ENCODE measurements at regions not wholly inside any gene's neighbourhood (a gene's known extent, or its start where the extent isn't known, plus 50 kb on each side); places are given as distances from the start of the nearest gene placed in this dataset.

DNA sequence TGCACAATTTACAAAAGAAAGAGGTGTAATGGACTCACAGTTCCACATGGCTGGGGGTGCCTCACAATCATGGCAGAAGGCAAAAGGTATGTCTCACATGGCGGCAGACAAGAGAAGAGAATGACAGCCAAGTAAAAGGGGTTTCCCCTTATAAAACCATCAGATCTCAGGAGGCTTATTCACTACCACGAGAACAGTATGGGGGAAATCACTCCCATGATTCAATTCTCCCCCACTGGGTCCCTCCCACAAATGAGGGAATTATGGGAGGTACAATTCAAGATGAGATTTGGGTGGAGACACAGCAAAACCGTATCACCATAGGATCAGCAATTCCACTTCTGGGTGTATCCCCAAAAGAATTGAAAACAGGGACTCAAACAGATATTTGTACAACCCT lies 97.5 kb upstream of the STX18 start:
- CTCF ChIA-PET: no interaction called here
- no TSS peak for BruUV-seq (replicated peaks)

DNA sequence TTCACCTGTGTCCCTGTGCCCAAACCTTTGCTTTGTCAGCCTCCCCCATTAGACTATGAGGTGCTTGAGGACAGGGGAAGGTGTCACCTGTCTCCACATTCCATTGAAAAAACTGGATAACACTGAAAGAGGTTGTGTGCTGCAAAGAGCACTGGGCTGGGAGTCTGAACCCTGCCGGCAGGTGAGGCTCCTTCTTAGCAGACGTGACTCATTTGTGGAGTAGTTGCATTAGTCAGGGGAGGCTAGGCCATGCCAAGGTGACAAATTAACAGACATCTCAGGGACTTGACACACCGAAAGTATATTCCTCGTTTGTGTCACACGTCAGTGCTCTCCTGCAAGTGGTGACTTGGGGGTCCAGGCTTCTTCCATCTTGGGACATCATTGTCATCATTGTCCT lies 95.9 kb upstream of the STX18 start:
- H3K27ac Mint-ChIP-seq (ENCODE audit: unreplicated experiment): no peak overlapping the region
- no TSS peak for BruUV-seq (replicated peaks)
- no peak overlapping the region for H3K4me3 Mint-ChIP-seq (ENCODE audit: low read depth, unreplicated experiment)
- TF ChIP-seq CTCF (IDR thresholded peaks at IDR 0.05; ENCODE audit: unreplicated experiment): no peak
- no peaks in the 10 kb centered on the region for H3K4me1 Mint-ChIP-seq (ENCODE audit: low read depth, unreplicated experiment)
- no peaks in the 10 kb centered on the region for H3K27me3 Mint-ChIP-seq (ENCODE audit: unreplicated experiment)
- CTCF ChIA-PET: no interaction called here
- no peak for DNase-seq
- intact Hi-C loops (cut with micrococcal nuclease; ENCODE audit: unreplicated experiment): no loop called here
- no peaks in the 10 kb centered on the region for H3K9me3 Mint-ChIP-seq (ENCODE audit: low read depth, unreplicated experiment)
- H3K36me3 Mint-ChIP-seq (ENCODE audit: insufficient read depth, unreplicated experiment): no peaks in the 10 kb centered on the region

More for the DNA sequence above, 97.5 kb upstream of the STX18 start:
- no peaks in the 10 kb centered on the region for H3K4me1 Mint-ChIP-seq (ENCODE audit: low read depth, unreplicated experiment)
- no peaks in the 10 kb centered on the region for H3K27me3 Mint-ChIP-seq (ENCODE audit: unreplicated experiment)
- intact Hi-C loops (cut with micrococcal nuclease; ENCODE audit: unreplicated experiment): no loop called here
- no peak overlapping the region for H3K27ac Mint-ChIP-seq (ENCODE audit: unreplicated experiment)
- TF ChIP-seq CTCF (IDR thresholded peaks at IDR 0.05; ENCODE audit: unreplicated experiment): no peak
- no peak overlapping the region for H3K4me3 Mint-ChIP-seq (ENCODE audit: low read depth, unreplicated experiment)
- no peaks in the 10 kb centered on the region for H3K36me3 Mint-ChIP-seq (ENCODE audit: insufficient read depth, unreplicated experiment)
- H3K9me3 Mint-ChIP-seq (ENCODE audit: low read depth, unreplicated experiment): no peaks in the 10 kb centered on the region
- DNase-seq: no peak

DNA sequence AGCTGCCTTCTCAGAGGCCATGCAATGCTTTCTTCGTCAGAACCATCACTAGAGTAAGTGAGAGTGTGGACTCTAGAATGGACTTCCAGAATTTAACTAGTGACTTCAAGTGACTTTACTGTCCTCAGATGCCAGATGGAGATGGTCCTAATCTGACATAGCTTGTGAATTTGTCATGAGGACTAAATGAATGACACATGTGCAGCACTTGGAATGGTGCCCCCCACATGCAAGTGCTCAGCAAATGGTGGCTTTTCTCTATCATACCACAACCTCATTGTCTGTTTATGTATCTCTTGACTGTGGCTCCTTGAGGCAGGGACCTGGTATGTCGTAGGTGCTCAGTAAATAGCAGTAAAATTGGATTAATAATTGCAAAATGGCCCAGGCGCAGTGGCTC lies 91.6 kb upstream of the STX18 start:
- Mint-ChIP-seq H3K27me3 (ENCODE audit: unreplicated experiment) (no peaks in the 10 kb centered on the region), H3K9me3 (ENCODE audit: low read depth, unreplicated experiment) (no peaks in the 10 kb centered on the region), H3K36me3 (ENCODE audit: insufficient read depth, unreplicated experiment) (no peaks in the 10 kb centered on the region), H3K27ac (ENCODE audit: unreplicated experiment) (no peak overlapping the region), H3K4me3 (ENCODE audit: low read depth, unreplicated experiment) (no peak overlapping the region), H3K4me1 (ENCODE audit: low read depth, unreplicated experiment) (no peaks in the 10 kb centered on the region)
- DNase-seq: no peak
- intact Hi-C loops (cut with micrococcal nuclease; ENCODE audit: unreplicated experiment): no loop called here
- no TSS peak for BruUV-seq (replicated peaks)
- no peak for TF ChIP-seq CTCF (IDR thresholded peaks at IDR 0.05; ENCODE audit: unreplicated experiment)
- CTCF ChIA-PET: interaction anchor here (0.9 kb wide), 1 partner anchor 13 kb away, joined by 3 read pairs; no protein-coding TSS in a partner anchor

- intact Hi-C loops (cut with micrococcal nuclease; ENCODE audit: unreplicated experiment): no loop called here
- Mint-ChIP-seq H3K9me3 (ENCODE audit: low read depth, unreplicated experiment) (no peaks in the 10 kb centered on the region), H3K36me3 (ENCODE audit: insufficient read depth, unreplicated experiment) (no peaks in the 10 kb centered on the region), H3K27me3 (ENCODE audit: unreplicated experiment) (no peaks in the 10 kb centered on the region), H3K27ac (ENCODE audit: unreplicated experiment) (no peak overlapping the region), H3K4me1 (ENCODE audit: low read depth, unreplicated experiment) (no peaks in the 10 kb centered on the region), H3K4me3 (ENCODE audit: low read depth, unreplicated experiment) (no peak overlapping the region)
- CTCF ChIA-PET: no interaction called here
- no peak for DNase-seq
- BruUV-seq (replicated peaks): no TSS peak
- no peak for TF ChIP-seq CTCF (IDR thresholded peaks at IDR 0.05; ENCODE audit: unreplicated experiment)
Observed at GRCh38 chr4:4631150-4631549, 89.3 kb upstream of the STX18 start.

DNA sequence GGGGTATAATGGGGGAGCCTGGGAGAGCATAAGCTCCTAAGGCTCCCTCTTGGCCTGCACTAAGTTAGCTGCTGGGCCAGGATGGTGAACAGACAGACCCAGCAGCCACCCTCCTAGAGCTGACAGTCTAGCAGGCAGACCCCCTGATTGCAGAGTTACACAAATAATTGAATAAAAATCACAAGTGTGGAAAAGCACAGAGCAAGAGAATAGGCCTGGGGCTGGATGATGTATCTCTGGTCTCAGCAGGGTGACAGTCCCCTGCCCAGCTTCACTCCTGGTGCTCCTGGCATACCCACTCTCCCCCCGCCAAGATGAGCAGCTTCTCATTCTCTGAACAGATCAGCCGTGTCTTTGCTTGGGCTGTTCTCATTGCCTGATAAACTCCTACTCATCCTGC lies 86.1 kb upstream of the STX18 start:
- no TSS peak for BruUV-seq (replicated peaks)
- CTCF ChIA-PET: no interaction called here
- DNase-seq: no peak
- Mint-ChIP-seq H3K4me1 (ENCODE audit: low read depth, unreplicated experiment) (no peaks in the 10 kb centered on the region), H3K4me3 (ENCODE audit: low read depth, unreplicated experiment) (no peak overlapping the region), H3K9me3 (ENCODE audit: low read depth, unreplicated experiment) (no peaks in the 10 kb centered on the region), H3K27ac (ENCODE audit: unreplicated experiment) (no peak overlapping the region), H3K36me3 (ENCODE audit: insufficient read depth, unreplicated experiment) (no peaks in the 10 kb centered on the region), H3K27me3 (ENCODE audit: unreplicated experiment) (no peaks in the 10 kb centered on the region)
- no peak for TF ChIP-seq CTCF (IDR thresholded peaks at IDR 0.05; ENCODE audit: unreplicated experiment)
- intact Hi-C loops (cut with micrococcal nuclease; ENCODE audit: unreplicated experiment): no loop called here
